Rectal smooth muscle tissue (tissue), 1 donor: ENCODE measurements at regions not wholly inside any gene's neighbourhood (a gene's known extent, or its start where the extent isn't known, plus 50 kb on each side); places are given as distances from the start of the nearest gene placed in this dataset.

Experiments used
- H3K27ac ChIP-seq: one replicate; pipeline ENCODE4 v1.7.0; 2013; ENCODE audit warnings: low read depth, low read length, inconsistent platforms
- H3K27me3 ChIP-seq: one replicate; pipeline ENCODE4 v1.7.0; 2013; ENCODE audit warnings: low read length; ENCODE audit not compliant: control insufficient read depth, insufficient read depth
- H3K36me3 ChIP-seq: one replicate; pipeline ENCODE4 v1.7.0; 2013; ENCODE audit warnings: low read length; ENCODE audit not compliant: control insufficient read depth, insufficient read depth
- H3K4me1 ChIP-seq: one replicate; pipeline ENCODE4 v1.7.0; 2013; ENCODE audit warnings: low read length; ENCODE audit not compliant: control insufficient read depth, insufficient read depth
- H3K4me3 ChIP-seq: one replicate; pipeline ENCODE4 v1.7.0; 2013; ENCODE audit warnings: low read length
- H3K9ac ChIP-seq: one replicate; pipeline ENCODE4 v1.7.0; 2013; ENCODE audit warnings: low read length

- Histone ChIP-seq H3K36me3 (no peaks in the 10 kb centered on the region), H3K9ac (no peak overlapping the region), H3K4me1 (no peaks in the 10 kb centered on the region), H3K27ac (no peak overlapping the region), H3K27me3 (no peaks in the 10 kb centered on the region), H3K4me3 (no peak overlapping the region)
Observed at GRCh38 chr4:25474690-25475089, 97.6 kb downstream of the ANAPC4 start.

GRCh38 chr4:25477221-25477620, 100.2 kb downstream of the ANAPC4 start:
- H3K9ac ChIP-seq, result no peak overlapping the region
- no peak overlapping the region for H3K4me3 ChIP-seq
- no peaks in the 10 kb centered on the region for H3K4me1 ChIP-seq
- H3K27me3 ChIP-seq, result no peaks in the 10 kb centered on the region
- no peak overlapping the region for H3K27ac ChIP-seq
- H3K36me3 ChIP-seq, result no peaks in the 10 kb centered on the region

GRCh38 chr4:25481648-25482047, 104.6 kb downstream of the ANAPC4 start:
- no peaks in the 10 kb centered on the region for H3K36me3 ChIP-seq
- H3K27me3 ChIP-seq, result no peaks in the 10 kb centered on the region
- H3K4me1 ChIP-seq, result no peaks in the 10 kb centered on the region
- H3K27ac ChIP-seq, result no peak overlapping the region
- no peak overlapping the region for H3K4me3 ChIP-seq
- H3K9ac ChIP-seq, result no peak overlapping the region

GRCh38 chr4:25484243-25484721, 107.2 kb downstream of the ANAPC4 start:
- Histone ChIP-seq H3K36me3 (no peaks in the 10 kb centered on the region), H3K27ac (no peak overlapping the region), H3K27me3 (no peaks in the 10 kb centered on the region)

GRCh38 chr4:25485104-25485503, 108.0 kb downstream of the ANAPC4 start:
- H3K4me3 ChIP-seq, result no peak overlapping the region
- H3K4me1 ChIP-seq, result no peaks in the 10 kb centered on the region
- no peak overlapping the region for H3K9ac ChIP-seq
- H3K27ac ChIP-seq, result no peak overlapping the region
- no peaks in the 10 kb centered on the region for H3K36me3 ChIP-seq
- no peaks in the 10 kb centered on the region for H3K27me3 ChIP-seq

More at GRCh38 chr4:25484243-25484721, 107.2 kb downstream of the ANAPC4 start:
- H3K4me3 ChIP-seq, result no peak overlapping the region
- H3K9ac ChIP-seq, result no peak overlapping the region
- H3K4me1 ChIP-seq, result no peaks in the 10 kb centered on the region

GRCh38 chr4:25486171-25486570, 109.1 kb downstream of the ANAPC4 start:
- H3K4me3 ChIP-seq, result no peak overlapping the region
- no peaks in the 10 kb centered on the region for H3K36me3 ChIP-seq
- no peak overlapping the region for H3K27ac ChIP-seq
- H3K9ac ChIP-seq, result no peak overlapping the region
- H3K27me3 ChIP-seq, result no peaks in the 10 kb centered on the region
- H3K4me1 ChIP-seq, result no peaks in the 10 kb centered on the region

GRCh38 chr4:25487155-25487554, 110.1 kb downstream of the ANAPC4 start:
- no peak overlapping the region for H3K27ac ChIP-seq
- no peaks in the 10 kb centered on the region for H3K27me3 ChIP-seq
- no peak overlapping the region for H3K9ac ChIP-seq
- H3K4me1 ChIP-seq, result no peaks in the 10 kb centered on the region
- no peak overlapping the region for H3K4me3 ChIP-seq
- no peaks in the 10 kb centered on the region for H3K36me3 ChIP-seq

- H3K4me3 ChIP-seq, result no peak overlapping the region
- no peaks in the 10 kb centered on the region for H3K36me3 ChIP-seq
- no peaks in the 10 kb centered on the region for H3K4me1 ChIP-seq
- no peaks in the 10 kb centered on the region for H3K27me3 ChIP-seq
- H3K27ac ChIP-seq, result no peak overlapping the region
- no peak overlapping the region for H3K9ac ChIP-seq
Observed at GRCh38 chr4:25489253-25489797, 112.3 kb downstream of the ANAPC4 start.

- Histone ChIP-seq H3K27ac (no peak overlapping the region), H3K4me1 (no peaks in the 10 kb centered on the region), H3K4me3 (no peak overlapping the region), H3K36me3 (no peaks in the 10 kb centered on the region), H3K27me3 (no peaks in the 10 kb centered on the region), H3K9ac (no peak overlapping the region)
Observed at GRCh38 chr4:25493466-25493865, 116.4 kb downstream of the ANAPC4 start.

- no peaks in the 10 kb centered on the region for H3K36me3 ChIP-seq
Observed at GRCh38 chr4:25494166-25494565, 117.1 kb downstream of the ANAPC4 start.

GRCh38 chr4:25500626-25501316, 123.7 kb downstream of the ANAPC4 start:
- no peak overlapping the region for H3K4me3 ChIP-seq
- H3K36me3 ChIP-seq, result no peaks in the 10 kb centered on the region
- no peaks in the 10 kb centered on the region for H3K4me1 ChIP-seq
- H3K27ac ChIP-seq, result no peak overlapping the region
- H3K9ac ChIP-seq, result no peak overlapping the region
- no peaks in the 10 kb centered on the region for H3K27me3 ChIP-seq

More at GRCh38 chr4:25494166-25494565, 117.1 kb downstream of the ANAPC4 start:
- H3K9ac ChIP-seq, result no peak overlapping the region
- H3K27me3 ChIP-seq, result no peaks in the 10 kb centered on the region
- H3K27ac ChIP-seq, result no peak overlapping the region
- no peaks in the 10 kb centered on the region for H3K4me1 ChIP-seq
- no peak overlapping the region for H3K4me3 ChIP-seq

GRCh38 chr4:25502115-25502514, 125.1 kb downstream of the ANAPC4 start:
- Histone ChIP-seq H3K27me3 (no peaks in the 10 kb centered on the region), H3K9ac (no peak overlapping the region), H3K36me3 (no peaks in the 10 kb centered on the region), H3K4me1 (no peaks in the 10 kb centered on the region), H3K4me3 (no peak overlapping the region), H3K27ac (no peak overlapping the region)

- H3K4me1 ChIP-seq, result no peaks in the 10 kb centered on the region
- H3K4me3 ChIP-seq, result no peak overlapping the region
- no peaks in the 10 kb centered on the region for H3K36me3 ChIP-seq
- H3K9ac ChIP-seq, result no peak overlapping the region
- H3K27me3 ChIP-seq, result no peaks in the 10 kb centered on the region
- H3K27ac ChIP-seq, result no peak overlapping the region
Observed at GRCh38 chr4:25503779-25504178, 126.7 kb downstream of the ANAPC4 start.
